HG02943 (cell line): ENCODE measurements at regions not wholly inside any gene's neighbourhood (a gene's known extent, or its start where the extent isn't known, plus 50 kb on each side); places are given as distances from the start of the nearest gene placed in this dataset.
"Not testable (repeated sequence)": the region's sequence is repeated elsewhere in the genome, so short reads cannot be mapped to it uniquely, and the experiment has no call there.

ENCODE experiments used
- ATAC-seq: cut with Tn5 transposase; IDR thresholded peaks from one replicate; pipeline ENCODE4 v1.9.1; 2021; ENCODE audit warnings: mild to moderate bottlenecking, low read depth, moderate library complexity; ENCODE audit not compliant: unreplicated experiment

GRCh38 chr3:18195836-18196235 lies 229.3 kb downstream of the SATB1 start:
- ATAC-seq: no peak

GRCh38 chr3:18194431-18194830 lies 230.7 kb downstream of the SATB1 start:
- no peak for ATAC-seq

- ATAC-seq: no peak
Measured at GRCh38 chr3:18190646-18191045, 234.5 kb downstream of the SATB1 start.

GRCh38 chr3:18189282-18190050 lies 235.7 kb downstream of the SATB1 start:
- no peak for ATAC-seq

- ATAC-seq: no peak
Measured at GRCh38 chr3:18188491-18188890, 236.6 kb downstream of the SATB1 start.

- no peak for ATAC-seq
Measured at GRCh38 chr3:18185624-18186023, 239.5 kb downstream of the SATB1 start.

- not testable (repeated sequence) for ATAC-seq
Measured at GRCh38 chr3:18182923-18183322, 242.2 kb downstream of the SATB1 start.

- ATAC-seq: no peak
Measured at GRCh38 chr3:18179521-18179920, 245.6 kb downstream of the SATB1 start.

GRCh38 chr3:18177271-18177670 lies 247.9 kb downstream of the SATB1 start:
- no peak for ATAC-seq

- ATAC-seq: not testable (repeated sequence)
Measured at GRCh38 chr3:18173891-18174290, 251.2 kb downstream of the SATB1 start.

GRCh38 chr3:18159681-18160080 lies 265.5 kb downstream of the SATB1 start:
- ATAC-seq: no peak

- no peak for ATAC-seq
Measured at GRCh38 chr3:18153571-18154173, 271.5 kb downstream of the SATB1 start.

- no peak for ATAC-seq
Measured at GRCh38 chr3:18151199-18151598, 273.9 kb downstream of the SATB1 start.

GRCh38 chr3:18149935-18150334 lies 275.2 kb downstream of the SATB1 start:
- no peak for ATAC-seq

- ATAC-seq: no peak
Measured at GRCh38 chr3:18149386-18149785, 275.8 kb downstream of the SATB1 start.

- ATAC-seq: no peak
Measured at GRCh38 chr3:18144571-18144970, 280.6 kb downstream of the SATB1 start.

GRCh38 chr3:18143258-18143780 lies 281.8 kb downstream of the SATB1 start:
- no peak for ATAC-seq

GRCh38 chr3:18137958-18138357 lies 287.2 kb downstream of the SATB1 start:
- ATAC-seq: no peak

GRCh38 chr3:18135060-18135814 lies 289.9 kb downstream of the SATB1 start:
- ATAC-seq: no peak

GRCh38 chr3:18134386-18135059 lies 290.6 kb downstream of the SATB1 start:
- ATAC-seq: no peak

GRCh38 chr3:18132991-18133390 lies 292.1 kb downstream of the SATB1 start:
- ATAC-seq: no peak
